A549 (cell line): ENCODE measurements at regions not wholly inside any gene's neighbourhood (a gene's known extent, or its start where the extent isn't known, plus 50 kb on each side); places are given as distances from the start of the nearest gene placed in this dataset.

Experiments
- ATAC-seq, 2 experiments: fragments of 200-7000 bp in 1 of 2; fragments of >200 bp in 1 of 2; cut with Nextera tagmentation in 1 of 2; cut with Tn5 transposase in 1 of 2; 3 replicates each; pipeline versions ENCODE4 v1.8.0 to v1.9.1; 2018 to 2020; ENCODE audit warnings: mild to moderate bottlenecking in 1 of 2, moderate library complexity in 1 of 2
- CTCF ChIA-PET: fragments of 300-600 bp; sonication (Branson Sonifier 250); formaldehyde crosslinking; extraction: SDS; loops from one replicate; lab custom pipeline; 2021; ENCODE audit warnings: antibody characterized with exemption, inconsistent platforms; lab: Yijun Ruan, JAX
- POLR2A ChIA-PET: fragments of 350-600 bp; formaldehyde crosslinking; extraction: SDS; loops from one replicate; lab custom pipeline; 2021; ENCODE audit warnings: antibody characterized with exemption, inconsistent platforms; lab: Yijun Ruan, JAX
- DNase-seq, 2 experiments: peaks; one replicate each; pipeline versions ENCODE4 v3.0.0 to v3.0.0-alpha.2; 2011 to 2016; ENCODE audit warnings: low read depth in 1 of 2, low spot score in 1 of 2
- FAIRE-seq: peaks from 2 replicates; lab custom pipeline; 2011; peaks lifted over from hg19 to GRCh38; lab: Jason Lieb, UNC
- H3K27ac ChIP-seq, 2 experiments: fragments of >200 bp; sonication (Bioruptor Twin); formaldehyde crosslinking; 3 replicates each; pipeline ENCODE4 v1.5.1; 2016 to 2017
- H3K4me1 ChIP-seq: fragments of >200 bp; sonication (Bioruptor Twin); formaldehyde crosslinking; 3 replicates; pipeline ENCODE4 v1.6.1; 2016
- H3K4me2 ChIP-seq: fragments of >200 bp; sonication (Bioruptor Twin); formaldehyde crosslinking; 3 replicates; pipeline ENCODE4 v1.6.1; 2016
- H3K4me3 ChIP-seq: fragments of >200 bp; sonication (Bioruptor Twin); formaldehyde crosslinking; 3 replicates; pipeline ENCODE4 v1.5.1; 2016
- H3K9me3 ChIP-seq: fragments of >200 bp; sonication (Bioruptor Twin); formaldehyde crosslinking; 3 replicates; pipeline ENCODE4 v1.6.1; 2016
- BHLHE40 ChIP-seq: IDR thresholded peaks from 2 replicates; pipeline ENCODE4 v1.6.1; 2012; ENCODE audit warnings: low read depth, low read length, inconsistent platforms
- CEBPB ChIP-seq, 2 experiments: fragments of >200 bp in 1 of 2; sonication (Bioruptor Twin) in 1 of 2; formaldehyde crosslinking in 1 of 2; IDR thresholded peaks; 2 replicates each; pipeline ENCODE4 v1.6.1; 2012 to 2016
- CHD2 ChIP-seq: fragments of 150-350 bp; IDR thresholded peaks from 2 replicates; pipeline ENCODE4 v1.6.1; 2014; ENCODE audit warnings: low read length; ENCODE audit not compliant: partially characterized antibody
- EHMT2 ChIP-seq: fragments of 200-600 bp; sonication (generic); IDR thresholded peaks from 2 replicates; pipeline ENCODE4 v1.6.1; 2016; ENCODE audit warnings: antibody characterized with exemption, low read depth, mild to moderate bottlenecking, moderate library complexity
- FOSB ChIP-seq: fragments of 250-450 bp; sonication (Bioruptor Pico); IDR thresholded peaks from 2 replicates; pipeline ENCODE4 v1.5.0; 2020; ENCODE audit warnings: mild to moderate bottlenecking, moderate library complexity
- GATA3 ChIP-seq: IDR thresholded peaks from 2 replicates; pipeline ENCODE4 v1.6.1; 2012; ENCODE audit warnings: borderline replicate concordance
- HEYL ChIP-seq: fragments of 250-450 bp; sonication (Bioruptor Pico); IDR thresholded peaks from 2 replicates; pipeline ENCODE4 v1.8.0; 2021; ENCODE audit warnings: mild to moderate bottlenecking, moderate library complexity
- HOXB13 ChIP-seq: fragments of 250-450 bp; sonication (Bioruptor Pico); IDR thresholded peaks from 2 replicates; pipeline ENCODE4 v1.5.0; 2020; ENCODE audit warnings: low read depth, mild to moderate bottlenecking, moderate library complexity
- HOXB5 ChIP-seq: fragments of 250-450 bp; sonication (Bioruptor Pico); IDR thresholded peaks from 2 replicates; pipeline ENCODE4 v1.5.0; 2020; ENCODE audit warnings: mild to moderate bottlenecking, moderate library complexity
- JUN ChIP-seq, 2 experiments: fragments of >200 bp; sonication (Bioruptor Twin); formaldehyde crosslinking; IDR thresholded peaks; 2 replicates in 1 of 2; 3 replicates in 1 of 2; pipeline ENCODE4 v1.6.1; 2016 to 2017
- NR3C1 ChIP-seq: fragments of >200 bp; sonication (Bioruptor Twin); formaldehyde crosslinking; IDR thresholded peaks from 3 replicates; pipeline ENCODE4 v1.6.1; 2017
- PHF8 ChIP-seq: fragments of 200-600 bp; sonication (generic); IDR thresholded peaks from 2 replicates; pipeline ENCODE4 v1.6.1; 2016; ENCODE audit warnings: low read depth, mild to moderate bottlenecking, antibody characterized with exemption, moderate library complexity, borderline replicate concordance
- POLR2AphosphoS2 ChIP-seq: conservative IDR thresholded peaks from 2 replicates; pipeline ENCODE4 v1.6.1; 2012; ENCODE audit warnings: low read length, improper control_type of control experiment, inconsistent platforms
- RAD21 ChIP-seq, 2 experiments: fragments of >200 bp in 1 of 2; sonication (Bioruptor Twin) in 1 of 2; formaldehyde crosslinking in 1 of 2; IDR thresholded peaks in 1 of 2; conservative IDR thresholded peaks in 1 of 2; 2 replicates in 1 of 2; 3 replicates in 1 of 2; pipeline ENCODE4 v1.6.1; 2012 to 2018; ENCODE audit warnings: inconsistent platforms in 1 of 2
- SMC3 ChIP-seq: fragments of >200 bp; sonication (Bioruptor Twin); formaldehyde crosslinking; IDR thresholded peaks from 3 replicates; pipeline ENCODE4 v1.6.1; 2018; ENCODE audit warnings: inconsistent platforms
- SREBF2 ChIP-seq: fragments of 450-650 bp; IDR thresholded peaks from 2 replicates; pipeline ENCODE4 v1.6.1; 2014; ENCODE audit warnings: mild to moderate bottlenecking, moderate library complexity
- TFCP2L1 ChIP-seq: fragments of 250-450 bp; sonication (Bioruptor Pico); IDR thresholded peaks from 2 replicates; pipeline ENCODE4 v1.5.0; 2021; ENCODE audit warnings: mild to moderate bottlenecking
- WGBS: methylation state at CpG from one replicate; pipeline ENCODE4 v1.1.6; 2017; ENCODE audit errors: missing lambda C conversion rate; 5-methylcytosine and 5-hydroxymethylcytosine counted together
- TF ChIP-seq, protein P1 (sequence below): fragments of >200 bp; sonication (Bioruptor Twin); formaldehyde crosslinking; IDR thresholded peaks from 3 replicates; pipeline ENCODE4 v1.5.1; 2016
- TF ChIP-seq, protein P2 (sequence below): fragments of 450-650 bp; IDR thresholded peaks from 2 replicates; pipeline ENCODE4 v1.6.1; 2014; ENCODE audit warnings: antibody characterized with exemption
- TF ChIP-seq, protein P3 (sequence below): fragments of 150-350 bp; IDR thresholded peaks from 2 replicates; pipeline ENCODE4 v1.6.1; 2014; ENCODE audit warnings: low read depth, mild to moderate bottlenecking, low read length
- TF ChIP-seq, protein P4 (sequence below): fragments of 250-450 bp; sonication (Bioruptor Pico); IDR thresholded peaks from 2 replicates; pipeline ENCODE4 v1.5.0; 2020; ENCODE audit warnings: low read depth, mild to moderate bottlenecking, moderate library complexity
- TF ChIP-seq, protein P5 (sequence below): fragments of 200-600 bp; sonication (generic); IDR thresholded peaks from 2 replicates; pipeline ENCODE4 v1.6.1; 2016; ENCODE audit warnings: antibody characterized with exemption, mild to moderate bottlenecking, moderate library complexity

DNA sequence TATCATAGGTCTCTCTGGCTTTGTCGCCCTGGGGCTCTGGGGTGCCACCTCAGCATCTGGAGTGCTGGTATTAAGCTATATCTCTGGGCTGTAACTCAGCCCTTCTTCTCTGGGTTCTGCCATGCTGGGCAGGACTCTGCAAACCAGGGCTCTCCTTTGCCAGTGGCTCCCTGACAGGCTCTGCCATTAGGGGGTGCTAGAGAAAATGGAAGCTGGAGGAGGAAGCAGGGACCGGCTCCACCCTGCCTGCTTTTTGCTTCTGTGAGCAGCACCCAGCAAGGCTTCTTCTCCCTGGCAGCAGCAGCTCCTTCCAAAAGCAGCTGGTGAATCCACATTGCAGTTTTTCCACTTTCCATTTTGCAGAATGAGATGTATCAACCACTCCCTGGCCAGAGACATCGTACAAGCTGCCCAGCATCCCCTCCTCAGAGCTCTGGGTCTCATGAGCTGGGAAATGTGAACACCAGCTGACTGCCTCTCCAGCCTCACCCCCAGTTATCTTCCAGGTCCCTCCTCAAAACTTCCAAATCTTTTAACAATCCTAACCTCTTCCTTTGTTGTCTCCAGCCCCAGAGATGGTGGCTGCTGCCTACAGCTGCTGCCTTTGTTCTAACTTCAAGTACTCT lies 165.0 kb downstream of the ABHD5 start:
- FAIRE-seq (no peak), ATAC-seq (peak; percentile 80 to 83), DNase-seq (peak; percentile 29 to 75)
- Histone ChIP-seq H3K27ac (peak overlapping the region; percentile 83 to 95; a peak in 5 of 6 replicates), H3K9me3 (no peaks in the 10 kb centered on the region), H3K4me1 (peaks cover 63% of the 10 kb centered on the region), H3K4me2 (peak overlapping the region; percentile 33; the same call in 1 of the 3 replicates), H3K4me3 (no peak overlapping the region)
- 19% methylated on average over 3 of the region's 3 CpGs for WGBS
- CTCF ChIA-PET, result interaction anchor here (0.7 to 5.3 kb wide), 12 partner anchors 9 to 343 kb away, joined by 3 to 51 read pairs (median 4); no protein-coding TSS in a partner anchor
- POLR2A ChIA-PET, result interaction anchor here (0.6 to 1.3 kb wide), 3 partner anchors 17 to 140 kb away, joined by 3 to 4 read pairs (median 3); no protein-coding TSS in a partner anchor
- TF ChIP-seq TFCP2L1 (no peak), GATA3 (no peak), HEYL (CRISPR knock-in tag) (no peak), PHF8 (no peak), CHD2 (no peak), HOXB13 (CRISPR knock-in tag) (no peak), RAD21 (conservative IDR thresholded peaks at IDR 0.05 in 1 of 2, IDR thresholded peaks at IDR 0.05 in 1 of 2) (peak; percentile 62 to 64), EHMT2 (no peak), HOXB5 (CRISPR knock-in tag) (no peak), FOSB (CRISPR knock-in tag) (no peak), BHLHE40 (no peak), JUN (IDR thresholded peaks at IDR 0.05) (no peak), CEBPB (IDR thresholded peaks at IDR 0.05) (no peak), SREBF2 (no peak), POLR2AphosphoS2 (no peak), SMC3 (peak; percentile 60), NR3C1 (no peak)
- TF ChIP-seq, protein P1, sequence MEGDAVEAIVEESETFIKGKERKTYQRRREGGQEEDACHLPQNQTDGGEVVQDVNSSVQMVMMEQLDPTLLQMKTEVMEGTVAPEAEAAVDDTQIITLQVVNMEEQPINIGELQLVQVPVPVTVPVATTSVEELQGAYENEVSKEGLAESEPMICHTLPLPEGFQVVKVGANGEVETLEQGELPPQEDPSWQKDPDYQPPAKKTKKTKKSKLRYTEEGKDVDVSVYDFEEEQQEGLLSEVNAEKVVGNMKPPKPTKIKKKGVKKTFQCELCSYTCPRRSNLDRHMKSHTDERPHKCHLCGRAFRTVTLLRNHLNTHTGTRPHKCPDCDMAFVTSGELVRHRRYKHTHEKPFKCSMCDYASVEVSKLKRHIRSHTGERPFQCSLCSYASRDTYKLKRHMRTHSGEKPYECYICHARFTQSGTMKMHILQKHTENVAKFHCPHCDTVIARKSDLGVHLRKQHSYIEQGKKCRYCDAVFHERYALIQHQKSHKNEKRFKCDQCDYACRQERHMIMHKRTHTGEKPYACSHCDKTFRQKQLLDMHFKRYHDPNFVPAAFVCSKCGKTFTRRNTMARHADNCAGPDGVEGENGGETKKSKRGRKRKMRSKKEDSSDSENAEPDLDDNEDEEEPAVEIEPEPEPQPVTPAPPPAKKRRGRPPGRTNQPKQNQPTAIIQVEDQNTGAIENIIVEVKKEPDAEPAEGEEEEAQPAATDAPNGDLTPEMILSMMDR, result peak; percentile 45
- TF ChIP-seq, protein P2, sequence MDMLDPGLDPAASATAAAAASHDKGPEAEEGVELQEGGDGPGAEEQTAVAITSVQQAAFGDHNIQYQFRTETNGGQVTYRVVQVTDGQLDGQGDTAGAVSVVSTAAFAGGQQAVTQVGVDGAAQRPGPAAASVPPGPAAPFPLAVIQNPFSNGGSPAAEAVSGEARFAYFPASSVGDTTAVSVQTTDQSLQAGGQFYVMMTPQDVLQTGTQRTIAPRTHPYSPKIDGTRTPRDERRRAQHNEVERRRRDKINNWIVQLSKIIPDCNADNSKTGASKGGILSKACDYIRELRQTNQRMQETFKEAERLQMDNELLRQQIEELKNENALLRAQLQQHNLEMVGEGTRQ, result no peak
- TF ChIP-seq, protein P3, sequence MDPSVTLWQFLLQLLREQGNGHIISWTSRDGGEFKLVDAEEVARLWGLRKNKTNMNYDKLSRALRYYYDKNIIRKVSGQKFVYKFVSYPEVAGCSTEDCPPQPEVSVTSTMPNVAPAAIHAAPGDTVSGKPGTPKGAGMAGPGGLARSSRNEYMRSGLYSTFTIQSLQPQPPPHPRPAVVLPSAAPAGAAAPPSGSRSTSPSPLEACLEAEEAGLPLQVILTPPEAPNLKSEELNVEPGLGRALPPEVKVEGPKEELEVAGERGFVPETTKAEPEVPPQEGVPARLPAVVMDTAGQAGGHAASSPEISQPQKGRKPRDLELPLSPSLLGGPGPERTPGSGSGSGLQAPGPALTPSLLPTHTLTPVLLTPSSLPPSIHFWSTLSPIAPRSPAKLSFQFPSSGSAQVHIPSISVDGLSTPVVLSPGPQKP, result no peak
- TF ChIP-seq, protein P4, sequence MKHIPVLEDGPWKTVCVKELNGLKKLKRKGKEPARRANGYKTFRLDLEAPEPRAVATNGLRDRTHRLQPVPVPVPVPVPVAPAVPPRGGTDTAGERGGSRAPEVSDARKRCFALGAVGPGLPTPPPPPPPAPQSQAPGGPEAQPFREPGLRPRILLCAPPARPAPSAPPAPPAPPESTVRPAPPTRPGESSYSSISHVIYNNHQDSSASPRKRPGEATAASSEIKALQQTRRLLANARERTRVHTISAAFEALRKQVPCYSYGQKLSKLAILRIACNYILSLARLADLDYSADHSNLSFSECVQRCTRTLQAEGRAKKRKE (CRISPR knock-in tag), result no peak
- TF ChIP-seq, protein P5, sequence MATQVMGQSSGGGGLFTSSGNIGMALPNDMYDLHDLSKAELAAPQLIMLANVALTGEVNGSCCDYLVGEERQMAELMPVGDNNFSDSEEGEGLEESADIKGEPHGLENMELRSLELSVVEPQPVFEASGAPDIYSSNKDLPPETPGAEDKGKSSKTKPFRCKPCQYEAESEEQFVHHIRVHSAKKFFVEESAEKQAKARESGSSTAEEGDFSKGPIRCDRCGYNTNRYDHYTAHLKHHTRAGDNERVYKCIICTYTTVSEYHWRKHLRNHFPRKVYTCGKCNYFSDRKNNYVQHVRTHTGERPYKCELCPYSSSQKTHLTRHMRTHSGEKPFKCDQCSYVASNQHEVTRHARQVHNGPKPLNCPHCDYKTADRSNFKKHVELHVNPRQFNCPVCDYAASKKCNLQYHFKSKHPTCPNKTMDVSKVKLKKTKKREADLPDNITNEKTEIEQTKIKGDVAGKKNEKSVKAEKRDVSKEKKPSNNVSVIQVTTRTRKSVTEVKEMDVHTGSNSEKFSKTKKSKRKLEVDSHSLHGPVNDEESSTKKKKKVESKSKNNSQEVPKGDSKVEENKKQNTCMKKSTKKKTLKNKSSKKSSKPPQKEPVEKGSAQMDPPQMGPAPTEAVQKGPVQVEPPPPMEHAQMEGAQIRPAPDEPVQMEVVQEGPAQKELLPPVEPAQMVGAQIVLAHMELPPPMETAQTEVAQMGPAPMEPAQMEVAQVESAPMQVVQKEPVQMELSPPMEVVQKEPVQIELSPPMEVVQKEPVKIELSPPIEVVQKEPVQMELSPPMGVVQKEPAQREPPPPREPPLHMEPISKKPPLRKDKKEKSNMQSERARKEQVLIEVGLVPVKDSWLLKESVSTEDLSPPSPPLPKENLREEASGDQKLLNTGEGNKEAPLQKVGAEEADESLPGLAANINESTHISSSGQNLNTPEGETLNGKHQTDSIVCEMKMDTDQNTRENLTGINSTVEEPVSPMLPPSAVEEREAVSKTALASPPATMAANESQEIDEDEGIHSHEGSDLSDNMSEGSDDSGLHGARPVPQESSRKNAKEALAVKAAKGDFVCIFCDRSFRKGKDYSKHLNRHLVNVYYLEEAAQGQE, result no peak
